HuH-7.5 (cell line): ENCODE measurements at regions not wholly inside any gene's neighbourhood (a gene's known extent, or its start where the extent isn't known, plus 50 kb on each side); places are given as distances from the start of the nearest gene placed in this dataset.
A peak's percentile ranks its signal among the peaks of the same experiment; 100 is the strongest.

Source experiments
- DNase-seq: peaks from one replicate; pipeline ENCODE4 v3.0.0; 2011; ENCODE audit warnings: low spot score

DNA sequence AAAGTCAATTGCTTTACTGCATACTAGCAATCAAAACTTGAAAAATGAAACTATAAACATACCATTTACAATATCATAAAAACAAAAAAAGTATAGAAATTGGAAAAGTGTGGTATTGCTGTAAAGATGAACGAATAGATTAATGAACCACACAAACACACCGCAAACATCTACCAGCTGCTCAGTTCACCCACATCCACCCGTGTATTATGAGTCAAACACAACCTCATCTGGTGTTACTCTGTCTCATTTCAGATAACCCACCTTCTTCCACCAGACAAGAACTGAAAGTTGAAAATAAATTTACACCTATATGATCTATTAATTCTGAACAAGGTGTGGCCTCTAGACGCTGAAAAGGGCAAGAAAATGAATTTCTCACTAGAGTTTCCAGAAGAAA is 53.3 kb downstream of the BLID start:
- no peak for DNase-seq

DNA sequence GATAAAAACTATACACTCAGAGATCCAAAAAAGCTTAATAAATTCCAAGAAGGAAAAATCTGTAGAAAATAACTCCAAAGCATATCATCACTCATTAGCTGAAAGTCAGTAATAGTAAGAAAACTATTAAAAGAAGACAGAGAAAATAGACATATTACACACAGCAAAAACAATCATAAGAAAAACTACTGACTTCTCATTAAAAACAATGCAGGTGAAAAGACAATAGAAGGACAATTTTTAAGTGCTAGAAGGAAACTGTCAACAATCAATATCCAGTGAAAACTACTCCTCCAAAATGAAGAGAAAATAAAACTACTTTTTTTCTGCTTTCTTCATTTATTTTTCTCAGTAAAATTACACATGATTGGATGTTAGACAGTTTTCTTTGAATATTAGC is 56.5 kb downstream of the BLID start:
- DNase-seq = no peak

DNA sequence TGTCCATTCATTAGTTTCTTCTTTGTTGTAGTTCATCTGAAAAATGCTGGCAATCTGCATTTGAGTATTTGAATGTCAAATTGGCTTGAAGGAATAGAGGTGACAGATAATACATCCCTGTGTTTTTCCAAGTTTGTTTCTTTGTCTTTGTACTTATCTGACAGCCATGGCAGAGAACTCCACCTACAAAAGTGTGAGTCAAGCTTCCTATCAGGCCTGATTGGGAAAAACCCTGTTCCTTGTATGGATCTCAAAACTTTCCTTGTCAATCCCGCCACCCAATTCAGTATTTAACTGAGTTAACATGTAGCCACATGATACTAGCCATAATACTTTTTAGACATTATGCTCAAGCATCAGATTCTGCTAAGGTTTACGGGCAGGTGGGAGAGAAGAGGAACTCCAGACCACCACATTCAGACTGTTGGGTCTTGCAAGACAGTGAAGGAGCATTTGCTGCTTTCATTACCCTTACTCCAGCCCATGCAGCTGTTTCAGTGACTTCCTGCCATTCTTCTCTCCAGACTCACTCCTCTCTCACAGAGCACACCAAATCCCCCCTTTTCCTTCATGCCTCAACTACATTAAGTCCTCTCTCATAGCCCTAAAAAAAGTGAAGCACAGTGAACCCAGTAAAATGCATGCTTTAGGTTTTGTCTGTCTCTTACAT is 65.9 kb downstream of the BLID start:
- no peak for DNase-seq

DNA sequence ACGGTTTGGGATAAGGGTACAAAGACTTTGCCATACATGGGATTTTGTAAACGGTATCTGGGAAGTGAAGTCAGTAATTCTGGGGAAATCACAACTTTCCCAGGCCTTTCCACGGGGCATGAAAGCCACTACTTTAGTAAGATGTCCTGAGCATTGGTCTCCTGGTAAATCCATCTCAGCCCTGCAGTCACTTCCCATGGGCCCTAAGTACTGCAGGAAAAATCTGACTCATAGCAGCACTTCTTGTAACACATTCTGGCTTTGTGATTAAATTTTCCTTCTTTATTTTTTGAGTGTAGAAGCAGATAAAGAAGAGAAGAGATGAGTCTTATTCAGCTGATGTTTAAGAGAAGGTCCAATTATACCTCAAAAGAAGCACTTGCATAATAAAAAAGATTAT is 67.6 kb downstream of the BLID start:
- DNase-seq = no peak

DNA sequence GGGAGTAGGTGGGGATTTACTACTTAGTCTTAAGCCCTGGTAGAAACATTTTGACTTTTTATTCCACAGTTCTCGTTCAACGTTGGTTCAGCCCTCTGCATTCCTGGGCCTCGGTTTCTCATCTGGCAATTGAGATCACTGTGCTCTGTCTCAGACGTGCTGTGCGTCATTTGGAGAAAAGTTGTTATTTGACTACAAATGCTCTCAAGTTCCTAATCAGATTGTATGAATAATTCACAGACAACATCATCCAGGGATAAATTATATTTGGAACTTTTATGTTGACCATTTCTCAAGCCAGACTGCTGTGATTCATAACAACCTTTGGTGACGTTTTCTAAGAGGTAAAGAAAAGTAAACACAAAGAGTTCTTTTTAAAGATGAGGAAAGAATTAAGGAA is 69.2 kb downstream of the BLID start:
- no peak for DNase-seq

DNA sequence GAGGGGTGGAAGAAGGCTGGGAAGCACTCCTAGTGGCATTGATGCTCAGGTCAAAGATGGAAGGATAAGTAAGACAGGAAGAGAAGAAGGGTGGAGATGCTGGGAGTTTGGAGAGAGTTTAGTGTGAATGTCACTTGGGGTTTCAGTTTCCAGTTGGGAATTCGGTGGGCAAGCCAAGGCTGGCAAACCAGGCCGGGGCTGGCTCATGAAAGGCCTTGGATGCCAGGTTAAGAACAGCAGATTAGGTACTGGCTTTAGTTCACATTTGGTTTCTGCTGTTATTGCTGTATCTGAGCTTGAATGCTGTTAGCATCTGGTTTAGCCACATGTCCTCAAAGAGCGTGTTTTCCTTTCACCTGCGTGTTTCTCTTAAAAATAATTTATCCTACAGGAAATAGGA is 69.6 kb downstream of the BLID start:
- no peak for DNase-seq

DNA sequence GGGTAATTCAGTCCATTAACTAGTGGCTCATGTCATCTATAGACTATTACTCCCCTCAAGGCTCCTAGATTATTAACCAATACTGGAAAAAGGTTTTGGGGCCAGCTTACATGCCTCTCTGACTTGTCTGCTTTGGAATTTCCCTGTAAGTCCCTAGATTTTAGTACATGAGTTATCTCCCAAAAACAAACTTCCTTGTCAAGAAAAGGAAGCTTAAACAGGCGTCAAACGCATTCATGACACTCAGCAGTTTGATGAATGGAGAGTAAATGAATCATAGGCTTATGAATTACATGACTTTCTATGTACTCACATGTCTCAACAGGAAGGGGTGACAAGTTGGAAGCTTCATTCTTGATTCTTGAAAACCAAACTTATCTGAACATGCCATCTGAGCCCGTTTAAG is 70.8 kb downstream of the BLID start:
- DNase-seq = no peak

DNA sequence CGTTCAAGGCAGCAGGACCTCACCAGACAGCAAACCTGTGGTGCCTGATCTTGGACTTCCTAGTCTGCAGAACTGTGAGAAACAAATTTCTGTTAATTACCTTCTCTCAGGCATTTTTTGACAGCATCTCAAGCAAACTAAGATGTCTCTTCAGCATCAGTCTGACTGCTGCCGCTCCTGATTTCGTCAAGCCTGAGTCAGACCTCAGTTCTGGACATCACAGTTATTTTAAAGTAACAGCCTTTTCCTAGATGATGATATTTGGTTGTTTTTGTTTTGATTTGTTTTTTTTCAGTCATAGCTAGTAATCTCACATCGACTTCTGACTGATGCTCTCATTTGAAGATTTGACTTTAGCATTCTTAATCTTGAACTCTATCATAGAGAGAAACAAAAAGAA is 71.9 kb downstream of the BLID start:
- DNase-seq = no peak

DNA sequence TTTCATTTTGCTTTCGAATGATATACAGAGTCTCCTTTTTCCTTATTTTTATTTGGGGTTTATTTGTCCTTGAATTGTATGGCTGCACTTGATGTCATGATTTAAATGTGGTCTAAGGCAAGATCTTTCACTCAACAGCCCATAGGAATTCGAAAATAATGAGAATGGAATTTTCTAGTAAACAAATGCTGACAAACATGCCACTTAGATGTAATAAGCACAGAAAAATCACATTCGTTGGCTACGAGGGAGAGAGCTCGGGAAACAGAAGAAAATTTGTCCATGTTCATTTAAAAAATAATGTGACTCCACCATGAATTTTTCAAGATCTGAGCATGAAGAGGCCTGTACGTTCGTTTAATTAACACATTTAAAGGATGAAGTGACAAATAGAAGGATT is 73.0 kb downstream of the BLID start:
- DNase-seq = no peak

DNA sequence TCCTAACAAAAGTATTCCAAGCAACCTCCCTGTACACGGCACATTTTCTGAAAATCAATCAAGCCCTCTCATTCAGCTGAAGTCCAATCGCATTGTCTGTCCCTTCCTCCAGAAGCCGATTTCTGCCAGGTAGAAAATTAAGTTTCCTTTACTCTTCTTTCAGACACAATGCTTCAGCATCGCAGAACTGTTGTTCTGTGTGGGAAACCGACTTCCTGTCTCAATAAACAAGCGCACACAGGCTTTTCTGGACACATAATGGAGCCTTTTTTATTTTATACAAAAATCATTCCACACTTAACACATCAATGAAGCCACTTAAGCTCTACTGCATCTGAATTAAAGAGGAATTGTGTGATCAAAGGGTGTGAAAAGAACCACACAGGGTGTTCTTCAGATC is 75.6 kb downstream of the BLID start:
- no peak for DNase-seq

DNA sequence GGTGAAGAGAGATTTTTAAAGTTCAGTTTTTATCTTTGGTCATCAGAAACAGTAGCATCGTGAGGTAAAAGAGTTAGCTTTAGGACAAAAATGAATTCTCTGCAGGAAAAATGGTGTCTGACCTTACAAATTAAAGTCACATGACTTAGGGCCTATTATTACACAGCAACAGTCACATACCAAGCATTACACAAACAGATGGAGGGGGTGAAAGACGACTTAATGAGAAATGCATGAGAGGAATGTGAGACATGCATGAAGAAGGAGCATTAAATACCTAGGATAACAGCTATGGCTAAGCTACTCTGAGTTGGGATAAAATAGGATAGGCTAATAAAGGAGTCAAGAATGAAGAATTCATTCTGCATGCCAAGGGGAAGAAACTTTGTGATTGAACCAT is 77.5 kb downstream of the BLID start:
- peak; percentile 1 for DNase-seq

DNA sequence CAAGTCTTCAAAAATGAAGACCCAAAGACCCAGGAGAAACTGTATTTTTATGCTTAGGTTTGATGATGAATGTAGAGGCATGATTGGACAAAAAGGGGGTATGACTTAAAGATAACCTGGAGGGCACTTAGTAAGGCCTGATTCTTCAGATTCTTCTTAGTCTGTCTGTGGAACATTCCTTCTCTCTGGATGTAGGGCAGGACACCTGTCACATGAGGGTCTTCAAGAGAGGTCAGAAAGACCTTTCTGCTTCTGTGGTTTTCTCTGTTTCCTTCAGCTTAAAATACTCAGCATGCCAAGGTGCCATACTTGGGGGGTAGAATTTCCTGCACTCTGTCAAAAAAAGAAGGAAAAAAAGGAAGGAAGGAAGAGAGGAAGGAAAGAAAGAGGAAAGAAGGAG is 78.1 kb downstream of the BLID start:
- no peak for DNase-seq

DNA sequence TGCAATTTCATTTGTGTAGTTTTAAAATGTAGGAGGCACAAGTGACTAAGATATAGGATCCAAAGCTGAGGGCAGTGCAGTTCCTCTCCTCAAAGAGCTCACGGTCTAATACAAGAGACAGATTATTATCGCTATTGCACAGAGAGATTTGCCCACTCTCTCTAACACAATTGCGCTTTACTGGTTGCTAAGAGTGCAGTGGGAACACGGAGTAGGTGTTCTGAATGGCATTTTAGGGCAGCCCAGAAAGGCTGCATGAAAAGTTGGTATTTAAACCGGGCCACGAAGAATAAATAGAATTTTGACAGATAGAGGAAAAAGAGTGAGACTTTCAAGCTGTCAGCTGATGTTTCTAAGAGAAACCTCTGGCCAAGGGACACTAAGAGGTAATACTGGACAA is 79.5 kb downstream of the BLID start:
- no peak for DNase-seq

DNA sequence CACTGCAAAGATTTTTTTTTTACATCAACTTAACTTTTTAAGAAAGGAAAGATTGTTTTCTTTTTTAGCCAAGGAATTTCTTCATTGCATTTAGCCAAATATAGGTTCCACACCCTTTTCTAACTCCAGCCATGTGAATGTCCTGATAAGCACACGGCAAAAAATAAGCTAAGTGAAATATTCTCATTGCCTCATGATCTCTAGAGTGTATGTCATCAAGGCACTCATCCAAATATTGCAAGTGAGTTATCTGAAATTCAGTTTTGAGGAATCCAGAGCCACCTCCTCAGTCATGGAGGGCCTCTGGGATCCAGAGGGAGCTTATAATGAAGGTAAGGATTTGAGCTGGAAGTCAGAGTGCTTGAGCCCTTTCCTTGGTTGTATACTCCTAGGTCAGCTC is 80.0 kb downstream of the BLID start:
- no peak for DNase-seq

DNA sequence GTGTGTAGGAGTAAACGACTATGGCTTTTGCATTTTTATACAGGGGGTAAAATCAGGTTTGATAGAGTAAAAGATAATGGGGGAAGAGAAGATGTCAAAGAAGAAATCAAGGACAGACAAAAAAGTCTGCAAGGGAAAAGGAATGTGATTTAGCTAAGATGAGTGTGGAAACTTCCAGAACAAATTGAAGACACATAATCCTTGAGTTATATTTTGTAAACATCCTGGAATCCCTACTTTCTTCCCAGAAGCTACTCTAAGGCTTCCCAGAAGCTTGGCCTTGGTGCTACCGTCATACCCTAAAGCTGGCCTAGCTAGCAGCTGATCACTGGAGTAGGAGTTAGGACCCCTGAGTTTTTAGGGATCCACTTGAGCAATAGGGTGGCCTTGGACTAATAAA is 82.4 kb downstream of the BLID start:
- no peak for DNase-seq

DNA sequence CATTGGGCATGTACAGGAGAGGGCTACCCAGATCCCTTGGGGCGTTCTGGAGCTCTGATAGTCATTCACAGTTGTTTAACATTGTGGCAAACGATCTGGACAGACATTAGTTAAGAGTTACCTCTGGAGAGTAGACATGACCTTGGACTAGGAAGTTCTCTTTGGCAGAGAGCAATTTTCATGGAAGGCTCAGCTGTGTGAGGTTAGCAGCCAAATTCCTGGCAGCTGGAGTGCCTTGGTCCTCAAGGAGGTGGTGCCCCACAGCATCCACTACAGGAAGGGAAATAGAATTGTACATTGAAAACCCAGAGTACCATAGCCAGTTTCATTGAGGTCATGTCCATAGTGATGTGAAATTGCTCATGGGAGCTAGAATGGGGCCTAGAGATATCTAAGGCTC is 82.8 kb downstream of the BLID start:
- no peak for DNase-seq

DNA sequence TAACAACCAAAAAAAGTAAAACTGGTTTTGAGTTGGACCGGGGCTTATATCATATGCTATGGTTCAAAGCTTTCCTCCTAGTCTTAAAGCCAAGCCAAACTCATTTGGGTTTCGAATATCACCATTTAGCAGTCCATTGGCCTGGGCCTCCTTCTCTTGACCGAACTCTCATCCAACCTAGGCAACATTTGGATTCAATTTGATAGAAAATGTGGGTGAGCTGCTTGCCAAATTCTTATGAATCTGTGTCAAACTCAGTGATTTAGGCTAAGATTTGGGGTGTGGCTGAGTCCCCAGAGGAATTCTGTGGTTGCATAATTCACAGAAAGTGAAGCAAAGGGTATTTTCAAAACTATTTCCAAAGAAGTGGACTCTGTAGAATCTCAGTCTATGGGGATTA is 83.7 kb downstream of the BLID start:
- DNase-seq = no peak

DNA sequence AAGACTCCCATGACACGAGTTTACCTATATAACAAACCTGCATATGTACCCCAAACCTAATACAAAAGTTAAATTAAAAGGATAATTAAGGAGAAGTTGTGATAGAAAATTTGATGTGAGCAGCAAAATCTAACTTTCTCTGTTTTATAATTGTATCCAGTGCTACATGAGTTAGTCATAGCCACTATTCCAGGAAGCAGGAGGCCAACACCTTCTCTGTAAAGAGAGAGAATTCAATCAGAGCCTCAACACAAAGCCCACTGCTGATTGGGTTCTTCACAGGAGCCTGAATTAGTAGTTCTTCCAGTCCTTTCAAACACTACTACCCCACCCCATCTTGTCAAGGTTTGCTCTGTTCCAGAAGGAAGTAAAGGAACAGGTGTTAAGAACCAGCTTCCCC is 84.2 kb downstream of the BLID start:
- no peak for DNase-seq

DNA sequence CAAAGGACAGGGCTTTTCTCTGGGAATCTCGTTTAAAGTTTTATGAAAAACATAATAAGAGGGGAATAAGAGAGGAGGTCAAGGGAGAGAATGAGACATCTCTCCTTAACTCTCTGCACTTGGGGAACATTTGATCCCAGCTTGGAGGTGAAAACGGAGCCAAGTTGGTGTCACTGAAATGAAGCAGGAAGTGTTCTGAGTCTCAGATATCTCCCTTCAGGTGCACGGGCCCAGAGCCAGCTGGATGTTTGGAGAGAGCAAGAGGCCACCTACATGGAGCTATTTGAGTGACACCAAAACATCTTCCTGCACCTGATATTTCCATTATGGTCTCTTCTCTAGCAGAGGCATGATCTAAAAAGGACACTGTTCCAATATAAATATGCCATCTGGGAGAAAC is 85.7 kb downstream of the BLID start:
- no peak for DNase-seq

DNA sequence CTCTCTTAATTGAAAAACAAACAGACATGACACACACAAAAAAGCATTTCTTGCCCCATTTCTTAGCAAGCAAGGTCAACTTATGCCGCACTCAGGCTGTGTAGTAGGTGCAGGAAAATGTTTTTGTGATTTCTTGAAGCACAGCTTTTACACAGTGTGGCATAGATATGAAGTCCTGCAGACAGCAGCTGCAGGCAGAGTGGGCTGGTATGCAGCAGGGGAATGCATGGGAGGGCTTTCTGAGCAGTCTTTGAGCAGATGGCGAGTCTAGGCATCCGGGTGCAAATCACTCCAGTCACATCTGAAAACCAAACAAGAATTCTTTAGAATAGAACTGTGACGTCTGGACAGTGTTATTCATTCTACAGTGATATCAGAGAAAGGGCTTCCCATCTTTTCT is 87.5 kb downstream of the BLID start:
- no peak for DNase-seq

DNA sequence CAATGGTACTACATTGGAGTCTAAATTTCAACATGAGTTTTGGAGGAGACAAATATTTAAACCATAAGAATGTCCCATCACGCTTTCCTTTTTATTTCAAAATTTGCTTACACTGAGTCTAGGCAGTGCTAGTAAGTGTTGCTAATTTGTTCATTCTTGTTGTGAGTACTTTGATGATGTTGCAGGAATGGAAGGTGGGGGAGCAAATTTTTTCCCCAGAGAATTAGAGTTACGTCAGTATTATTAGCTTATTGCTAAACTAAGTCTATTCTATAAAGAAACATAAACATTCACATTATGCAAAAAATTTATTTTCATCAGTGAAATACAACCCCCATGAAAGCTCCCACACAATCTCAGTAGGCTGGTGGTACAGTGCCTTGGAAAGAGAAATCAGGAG is 88.0 kb downstream of the BLID start:
- no peak for DNase-seq

DNA sequence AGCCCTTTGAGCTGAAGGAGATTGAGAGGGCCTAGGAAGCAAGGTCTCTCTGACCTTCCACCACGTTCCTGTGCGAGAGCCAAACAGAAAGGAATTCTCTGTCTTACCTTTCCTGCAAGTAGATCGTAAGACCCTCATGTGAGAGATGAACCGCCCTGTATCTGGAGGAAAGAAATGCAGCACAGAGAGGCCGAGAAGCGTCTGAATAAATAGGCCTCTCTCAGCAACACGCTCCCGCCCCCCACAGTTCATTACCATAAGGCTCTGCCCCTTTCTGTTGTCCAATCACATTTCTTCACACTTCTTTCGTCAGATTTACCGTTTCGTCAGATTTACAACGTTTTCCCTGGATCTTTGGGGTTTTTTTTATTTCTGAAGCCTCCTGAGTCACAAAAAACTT is 90.3 kb downstream of the BLID start:
- DNase-seq = no peak

DNA sequence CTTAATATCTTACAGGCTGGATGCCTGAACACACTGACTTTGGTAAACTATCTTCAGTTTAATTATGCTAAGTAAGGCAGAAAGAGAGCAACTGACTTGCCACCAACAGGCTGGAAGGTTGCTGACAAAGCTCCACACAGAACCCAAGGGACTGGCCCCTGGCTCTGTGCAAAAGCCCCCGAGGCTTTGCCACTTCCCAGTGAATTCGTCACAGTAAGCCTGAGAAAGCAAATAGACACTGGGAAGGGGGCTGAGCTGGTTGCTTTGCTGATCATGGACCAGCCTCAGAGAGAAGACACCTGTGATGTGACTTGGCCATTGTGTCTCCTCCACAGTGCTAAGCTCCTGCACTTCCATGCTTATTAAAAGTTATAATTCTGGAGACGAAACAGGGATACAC is 91.7 kb downstream of the BLID start:
- no peak for DNase-seq

DNA sequence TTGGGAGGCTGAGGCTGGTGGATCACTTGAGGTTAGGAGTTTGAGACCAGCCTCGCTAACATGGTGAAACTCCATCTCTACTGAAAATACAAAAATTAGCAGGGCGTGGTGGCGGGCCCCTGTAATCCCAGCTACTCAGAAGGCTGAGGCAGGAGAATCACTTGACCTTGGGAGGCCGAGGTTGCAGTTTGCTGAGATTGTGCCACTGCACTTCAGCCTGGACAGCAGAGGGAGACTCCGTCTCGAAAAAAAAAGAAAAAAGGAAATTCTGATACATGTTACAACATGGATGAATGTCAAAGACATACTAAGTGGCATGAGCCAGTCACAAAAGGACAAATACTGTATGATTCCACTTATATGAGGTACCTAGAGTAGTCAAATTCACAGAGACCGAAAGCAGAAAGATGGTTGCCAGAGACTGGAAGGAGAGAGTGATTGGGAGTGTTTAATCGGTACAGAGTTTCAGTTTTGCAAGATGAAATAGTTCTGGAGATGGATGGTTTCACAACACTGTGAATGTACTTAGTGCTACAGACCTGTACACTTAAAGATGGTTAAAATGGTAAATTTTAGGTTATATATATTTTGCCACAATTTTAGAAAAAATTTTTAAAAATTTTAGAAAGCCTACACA is 92.3 kb downstream of the BLID start:
- no peak for DNase-seq

DNA sequence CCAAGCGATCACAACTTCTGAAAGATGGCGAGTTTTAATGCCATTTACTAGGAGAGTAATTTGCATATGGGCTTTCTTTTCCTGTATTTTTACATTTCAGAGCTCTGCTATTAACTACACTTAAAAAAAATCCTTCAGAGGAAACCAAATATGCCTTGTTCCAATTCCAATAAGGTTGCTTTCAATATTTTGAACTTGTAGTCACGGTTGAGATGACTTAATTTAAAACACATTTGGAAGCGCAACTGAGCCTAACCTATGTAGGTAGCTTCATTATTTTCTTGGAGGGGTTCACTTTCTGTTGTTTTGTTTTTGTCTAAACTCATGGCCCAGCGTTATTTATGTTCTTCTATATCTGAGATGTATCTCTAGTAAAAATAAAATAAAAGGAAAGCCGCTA is 93.4 kb downstream of the BLID start:
- DNase-seq = no peak
